ENCODE measurements at regions not wholly inside any gene's neighbourhood (a gene's known extent, or its start where the extent isn't known, plus 50 kb on each side); places are given as distances from the start of the nearest gene placed in this dataset.

GRCh38 chr11:110862407-110862806 lies 150.2 kb upstream of the ARHGAP20 start:
- Histone ChIP-seq H3K27me3 (ENCODE audit: insufficient read depth, low read depth, severe bottlenecking) (no peaks in the 10 kb centered on the region), H3K36me3 (no peaks in the 10 kb centered on the region), H3K27ac (peak overlapping the region; percentile 9; the same call in 1 of the 2 replicates), H3K9me3 (ENCODE audit: severe bottlenecking) (no peaks in the 10 kb centered on the region), H3K4me3 (ENCODE audit: low read depth, low read length) (no peak overlapping the region)
- TF ChIP-seq CTCF (IDR thresholded peaks at IDR 0.05; ENCODE audit: low read depth, low read length) = no peak
- DNase-seq = no peak

- no peaks in the 10 kb centered on the region for H3K27me3 ChIP-seq (ENCODE audit: insufficient read depth, low read depth, severe bottlenecking)
Measured at GRCh38 chr11:110860461-110860860, 148.2 kb upstream of the ARHGAP20 start.

DNA sequence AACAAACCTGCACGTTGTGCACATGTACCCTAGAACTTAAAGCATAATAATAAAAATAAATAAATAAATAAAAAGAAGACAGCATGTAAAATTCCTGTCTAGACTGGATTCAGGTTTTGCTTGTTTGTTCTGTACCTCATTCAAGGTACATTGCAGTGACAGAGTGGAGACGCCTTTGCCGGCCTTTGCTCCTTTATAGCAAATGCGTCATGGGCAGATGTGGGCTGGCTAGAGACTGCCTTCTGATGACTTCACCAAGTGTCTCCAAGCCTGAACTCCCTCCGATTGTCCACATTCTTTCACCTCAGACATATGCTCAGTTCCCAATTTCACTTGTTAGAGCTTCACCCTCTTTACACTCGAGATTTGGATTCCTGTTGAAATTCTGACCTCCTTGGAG lies 147.8 kb upstream of the ARHGAP20 start:
- Histone ChIP-seq H3K27ac (no peak overlapping the region), H3K4me3 (ENCODE audit: low read depth, low read length) (no peak overlapping the region), H3K9me3 (ENCODE audit: severe bottlenecking) (peaks cover 6% of the 10 kb centered on the region), H3K27me3 (ENCODE audit: insufficient read depth, low read depth, severe bottlenecking) (no peaks in the 10 kb centered on the region), H3K36me3 (no peaks in the 10 kb centered on the region)
- DNase-seq = no peak
- no peak for TF ChIP-seq CTCF (IDR thresholded peaks at IDR 0.05; ENCODE audit: low read depth, low read length)

More at GRCh38 chr11:110860461-110860860, 148.2 kb upstream of the ARHGAP20 start:
- Histone ChIP-seq H3K4me3 (ENCODE audit: low read depth, low read length) (no peak overlapping the region), H3K27ac (no peak overlapping the region), H3K9me3 (ENCODE audit: severe bottlenecking) (peaks cover 6% of the 10 kb centered on the region), H3K36me3 (no peaks in the 10 kb centered on the region)
- DNase-seq = no peak
- TF ChIP-seq CTCF (IDR thresholded peaks at IDR 0.05; ENCODE audit: low read depth, low read length) = no peak

DNA sequence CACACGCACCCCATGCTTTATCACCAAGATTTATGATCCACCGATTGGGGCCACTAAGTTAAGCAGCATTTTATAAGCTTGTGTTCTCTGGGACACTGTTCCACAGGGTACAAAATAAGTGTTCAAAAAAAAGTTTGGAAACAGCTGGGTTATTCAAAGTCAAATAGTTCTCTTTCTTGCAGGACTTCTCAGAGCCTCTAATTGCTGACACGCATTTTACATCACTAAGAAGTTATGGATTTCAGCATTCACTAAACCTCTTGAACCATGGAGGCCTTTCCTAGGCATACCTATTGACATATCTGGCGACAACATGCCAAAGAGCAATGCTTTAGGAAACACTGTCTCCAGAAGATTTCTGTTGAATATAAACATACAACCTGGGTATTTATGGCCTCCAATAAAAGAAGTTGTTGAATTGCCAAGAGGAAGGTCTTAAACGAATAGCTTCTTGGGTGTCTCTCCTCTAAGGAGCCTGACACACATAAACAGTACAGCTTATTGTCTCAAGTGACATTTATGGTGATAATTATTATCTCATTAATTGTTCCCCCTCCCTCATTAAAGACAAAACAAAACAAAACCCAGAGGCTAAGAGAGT lies 147.1 kb upstream of the ARHGAP20 start:
- Histone ChIP-seq H3K36me3 (no peaks in the 10 kb centered on the region), H3K9me3 (ENCODE audit: severe bottlenecking) (peaks cover 6% of the 10 kb centered on the region), H3K27ac (no peak overlapping the region), H3K27me3 (ENCODE audit: insufficient read depth, low read depth, severe bottlenecking) (no peaks in the 10 kb centered on the region), H3K4me3 (ENCODE audit: low read depth, low read length) (no peak overlapping the region)
- no peak for TF ChIP-seq CTCF (IDR thresholded peaks at IDR 0.05; ENCODE audit: low read depth, low read length)
- DNase-seq = no peak

DNA sequence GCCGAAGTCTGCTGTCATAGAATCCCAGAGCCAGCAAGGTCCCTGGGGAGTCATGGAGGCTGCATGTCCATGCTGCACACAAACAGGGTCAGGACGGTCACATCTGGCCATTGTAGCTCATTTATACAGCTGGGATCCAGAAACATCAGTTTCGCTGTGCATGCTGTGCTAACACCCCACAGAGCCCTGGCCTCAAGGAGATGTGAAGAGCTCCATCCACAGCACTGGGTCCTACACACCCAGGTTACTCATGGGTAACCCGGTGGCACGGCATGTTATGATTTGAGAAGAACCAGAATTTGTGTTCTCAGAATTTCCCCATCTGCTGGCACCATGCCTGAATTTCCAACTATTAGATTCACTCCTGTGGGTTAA lies 146.3 kb upstream of the ARHGAP20 start:
- TF ChIP-seq CTCF (IDR thresholded peaks at IDR 0.05; ENCODE audit: low read depth, low read length) = no peak
- Histone ChIP-seq H3K27me3 (ENCODE audit: insufficient read depth, low read depth, severe bottlenecking) (no peaks in the 10 kb centered on the region), H3K36me3 (no peaks in the 10 kb centered on the region), H3K27ac (no peak overlapping the region), H3K9me3 (ENCODE audit: severe bottlenecking) (peaks cover 6% of the 10 kb centered on the region), H3K4me3 (ENCODE audit: low read depth, low read length) (no peak overlapping the region)
- DNase-seq = no peak
